ENCODE measurements at regions not wholly inside any gene's neighbourhood (a gene's known extent, or its start where the extent isn't known, plus 50 kb on each side); places are given as distances from the start of the nearest gene placed in this dataset.
"Not testable (repeated sequence)": the region's sequence is repeated elsewhere in the genome, so short reads cannot be mapped to it uniquely, and the experiment has no call there.

GRCh38 chr5:12660279-12661107, 756.2 kb upstream of the CTNND2 start:
- TF ChIP-seq CTCF (IDR thresholded peaks at IDR 0.05; ENCODE audit: poor library complexity); EZH2phosphoT487 (IDR thresholded peaks at IDR 0.05; ENCODE audit: low read depth, severe bottlenecking, unreplicated experiment): not testable (repeated sequence)

Data from hepatocyte (in vitro differentiated cells).